Neural cell (in vitro differentiated cells): ENCODE measurements at regions not wholly inside any gene's neighbourhood (a gene's known extent, or its start where the extent isn't known, plus 50 kb on each side); places are given as distances from the start of the nearest gene placed in this dataset.

Source experiments
- H2AFZ ChIP-seq: fragments of 200-600, 300-800 bp; sonication (generic), shearing (Covaris generic); 2 replicates; pipeline ENCODE4 v1.6.0; 2014; ENCODE audit warnings: low read depth, mild to moderate bottlenecking, antibody characterized with exemption, low read length, moderate library complexity
- H3F3A ChIP-seq: fragments of 200-600 bp; shearing (Covaris generic); 2 replicates; pipeline ENCODE4 v1.6.1; 2016; ENCODE audit warnings: mild to moderate bottlenecking, moderate library complexity, mixed read lengths, antibody characterized with exemption, low read length; ENCODE audit not compliant: insufficient read depth, poor library complexity, severe bottlenecking
- H3K27ac ChIP-seq: fragments of 200-600, 300-800 bp; sonication (generic), shearing (Covaris generic); 2 replicates; pipeline ENCODE4 v1.5.1; 2014; ENCODE audit warnings: mild to moderate bottlenecking, low read length, moderate library complexity
- H3K27me3 ChIP-seq: fragments of 300-800, 200-600 bp; sonication (generic), shearing (Covaris generic); 2 replicates; pipeline ENCODE4 v1.6.0; 2014; ENCODE audit warnings: mild to moderate bottlenecking, low read depth, low read length, moderate library complexity; ENCODE audit not compliant: insufficient read depth
- H3K36me3 ChIP-seq: fragments of 300-800, 200-600 bp; sonication (generic), shearing (Covaris generic); 2 replicates; pipeline ENCODE4 v1.5.1; 2014; ENCODE audit warnings: mild to moderate bottlenecking, antibody characterized with exemption, low read length, moderate library complexity; ENCODE audit not compliant: insufficient read depth
- H3K4me2 ChIP-seq: fragments of 300-800, 200-600 bp; sonication (generic), shearing (Covaris generic); 2 replicates; pipeline ENCODE4 v1.6.0; 2014; ENCODE audit warnings: mild to moderate bottlenecking, low read length
- H3K4me3 ChIP-seq: fragments of 300-800, 200-600 bp; sonication (generic), shearing (Covaris generic); 2 replicates; pipeline ENCODE4 v1.5.1; 2014; ENCODE audit warnings: mild to moderate bottlenecking, low read length, moderate library complexity
- H3K79me2 ChIP-seq: fragments of 200-600 bp; shearing (Covaris generic); replicated peaks from 2 replicates; pipeline ENCODE4 v1.6.0; 2014; ENCODE audit warnings: mild to moderate bottlenecking, low read length, moderate library complexity; ENCODE audit not compliant: insufficient read depth
- H3K9ac ChIP-seq: fragments of 300-800, 200-600 bp; sonication (generic), shearing (Covaris generic); 2 replicates; pipeline ENCODE4 v1.6.1; 2016; ENCODE audit warnings: mild to moderate bottlenecking, low read length, mixed read lengths
- H3K9me2 ChIP-seq: fragments of 200-600 bp; shearing (Covaris generic); 2 replicates; pipeline ENCODE4 v1.6.1; 2016; ENCODE audit warnings: mild to moderate bottlenecking, low read length, mixed read lengths; ENCODE audit not compliant: insufficient read depth
- H3K9me3 ChIP-seq: fragments of 200-600, 300-800 bp; sonication (generic), shearing (Covaris generic); 2 replicates; pipeline ENCODE4 v1.6.1; 2016; ENCODE audit warnings: mild to moderate bottlenecking, mixed run types, low read length, moderate library complexity, mixed read lengths
- H4K20me1 ChIP-seq: fragments of 200-600 bp; shearing (Covaris generic); 2 replicates; pipeline ENCODE4 v1.6.1; 2016; ENCODE audit warnings: mild to moderate bottlenecking, mixed run types; ENCODE audit not compliant: insufficient read depth
- CTCF ChIP-seq: fragments of 450-650 bp; IDR thresholded peaks from 2 replicates; pipeline ENCODE4 v1.5.1; 2014; ENCODE audit warnings: antibody characterized with exemption, mild to moderate bottlenecking, moderate library complexity; ENCODE audit not compliant: poor library complexity, severe bottlenecking
- EP300 ChIP-seq: fragments of 450-650 bp; conservative IDR thresholded peaks from 2 replicates; pipeline ENCODE4 v1.6.1; 2014; ENCODE audit warnings: antibody characterized with exemption, mild to moderate bottlenecking, moderate library complexity; ENCODE audit not compliant: poor library complexity, severe bottlenecking
- EZH2 ChIP-seq: fragments of 200-600, 300-800 bp; shearing (Covaris generic), sonication (generic); IDR thresholded peaks from 2 replicates; pipeline ENCODE4 v1.6.1; 2014; ENCODE audit warnings: antibody characterized with exemption, low read length, borderline replicate concordance, mild to moderate bottlenecking; ENCODE audit not compliant: insufficient read depth, poor library complexity, severe bottlenecking
- MXI1 ChIP-seq: fragments of 450-650 bp; conservative IDR thresholded peaks from 2 replicates; pipeline ENCODE4 v1.6.1; 2014; ENCODE audit warnings: antibody characterized with exemption, mild to moderate bottlenecking; ENCODE audit not compliant: poor library complexity, severe bottlenecking
- POLR2AphosphoS5 ChIP-seq: IDR thresholded peaks from 2 replicates; pipeline ENCODE4 v1.6.1; 2012
- RAD21 ChIP-seq: fragments of 450-650 bp; conservative IDR thresholded peaks from 2 replicates; pipeline ENCODE4 v1.6.1; 2014; ENCODE audit warnings: antibody characterized with exemption, mild to moderate bottlenecking, moderate library complexity
- REST ChIP-seq: IDR thresholded peaks from 2 replicates; pipeline ENCODE4 v1.6.1; 2012; ENCODE audit warnings: borderline replicate concordance
- SMC3 ChIP-seq: fragments of 450-650 bp; conservative IDR thresholded peaks from 2 replicates; pipeline ENCODE4 v1.6.1; 2014; ENCODE audit warnings: antibody characterized with exemption, mild to moderate bottlenecking, moderate library complexity; ENCODE audit not compliant: poor library complexity
- TAF1 ChIP-seq: IDR thresholded peaks from 2 replicates; pipeline ENCODE4 v1.6.1; 2012; ENCODE audit warnings: low read depth

- Histone ChIP-seq H3K79me2 (no peaks in the 10 kb centered on the region), H3K27ac (no peak overlapping the region), H2AFZ (no peak overlapping the region), H3K4me3 (no peak overlapping the region), H3K4me2 (no peak overlapping the region), H3K27me3 (no peaks in the 10 kb centered on the region), H3K36me3 (no peaks in the 10 kb centered on the region), H3K9me3 (no peaks in the 10 kb centered on the region), H3F3A (no peaks in the 10 kb centered on the region), H4K20me1 (no peaks in the 10 kb centered on the region), H3K9ac (no peak overlapping the region), H3K9me2 (no peaks in the 10 kb centered on the region)
- TF ChIP-seq RAD21 = no peak
- no peak for TF ChIP-seq SMC3
- no peak for TF ChIP-seq TAF1
- no peak for TF ChIP-seq EP300
- no peak for TF ChIP-seq POLR2AphosphoS5
- TF ChIP-seq EZH2 = no peak
- TF ChIP-seq MXI1 = no peak
- no peak for TF ChIP-seq CTCF
- no peak for TF ChIP-seq REST
Observed at GRCh38 chr1:36554323-36554628, 71.6 kb upstream of the CSF3R start.

- Histone ChIP-seq H3K9me2 (no peaks in the 10 kb centered on the region), H3K79me2 (no peaks in the 10 kb centered on the region), H3K9ac (no peak overlapping the region), H3K36me3 (no peaks in the 10 kb centered on the region), H3K27ac (no peak overlapping the region), H3K4me3 (no peak overlapping the region), H3K9me3 (no peaks in the 10 kb centered on the region), H3K4me2 (no peak overlapping the region), H3F3A (no peaks in the 10 kb centered on the region), H2AFZ (no peak overlapping the region), H4K20me1 (no peaks in the 10 kb centered on the region), H3K27me3 (no peaks in the 10 kb centered on the region)
- TF ChIP-seq MXI1 (no peak), EP300 (no peak), SMC3 (peak; percentile 94), REST (no peak), CTCF (peak; percentile 92), RAD21 (peak; percentile 93)
Observed at GRCh38 chr1:36553591-36554322, 71.0 kb upstream of the CSF3R start.
